Umbilical cord (tissue), 1 donor: ENCODE measurements at regions not wholly inside any gene's neighbourhood (a gene's known extent, or its start where the extent isn't known, plus 50 kb on each side); places are given as distances from the start of the nearest gene placed in this dataset.
"Not testable (repeated sequence)": the region's sequence is repeated elsewhere in the genome, so short reads cannot be mapped to it uniquely, and the experiment has no call there.

ENCODE experiments used
- DNase-seq: peaks from one replicate; pipeline ENCODE4 v3.0.0-alpha.2; 2015; ENCODE audit warnings: low spot score

- no peak for DNase-seq
These were observed 369.2 kb downstream of the OSTF1 start for GRCh38 chr9:75457474-75458011.

GRCh38 chr9:75459311-75459710 lies 371.0 kb downstream of the OSTF1 start:
- not testable (repeated sequence) for DNase-seq

- DNase-seq = no peak
These were observed 372.9 kb downstream of the OSTF1 start for GRCh38 chr9:75461183-75461582.

- no peak for DNase-seq
These were observed 374.6 kb downstream of the OSTF1 start for GRCh38 chr9:75462866-75463265.

GRCh38 chr9:75463871-75464270 lies 375.6 kb downstream of the OSTF1 start:
- no peak for DNase-seq

- no peak for DNase-seq
These were observed 376.4 kb downstream of the OSTF1 start for GRCh38 chr9:75464726-75465125.

- no peak for DNase-seq
These were observed 378.8 kb downstream of the OSTF1 start for GRCh38 chr9:75467142-75467541.

GRCh38 chr9:75471549-75472114 lies 383.3 kb downstream of the OSTF1 start:
- no peak for DNase-seq

GRCh38 chr9:75482566-75482965 lies 394.3 kb downstream of the OSTF1 start:
- DNase-seq = no peak

GRCh38 chr9:75483636-75484035 lies 395.3 kb downstream of the OSTF1 start:
- no peak for DNase-seq

GRCh38 chr9:75487856-75488718 lies 399.8 kb downstream of the OSTF1 start:
- no peak for DNase-seq

- no peak for DNase-seq
These were observed 400.4 kb downstream of the OSTF1 start for GRCh38 chr9:75488719-75489110.

- no peak for DNase-seq
These were observed 400.1 kb upstream of the PCSK5 start for GRCh38 chr9:75490326-75490725.

GRCh38 chr9:75491533-75491932 lies 398.9 kb upstream of the PCSK5 start:
- no peak for DNase-seq

GRCh38 chr9:75499812-75500211 lies 390.7 kb upstream of the PCSK5 start:
- peak; percentile 24 for DNase-seq

- DNase-seq = no peak
These were observed 390.0 kb upstream of the PCSK5 start for GRCh38 chr9:75500479-75500878.

- DNase-seq = not testable (repeated sequence)
These were observed 389.5 kb upstream of the PCSK5 start for GRCh38 chr9:75500940-75501339.

GRCh38 chr9:75504721-75505120 lies 385.8 kb upstream of the PCSK5 start:
- DNase-seq = peak; percentile 34

- DNase-seq = no peak
These were observed 384.8 kb upstream of the PCSK5 start for GRCh38 chr9:75505654-75506053.

- no peak for DNase-seq
These were observed 361.0 kb upstream of the PCSK5 start for GRCh38 chr9:75529463-75529862.

- no peak for DNase-seq
These were observed 358.9 kb upstream of the PCSK5 start for GRCh38 chr9:75531588-75531987.

- no peak for DNase-seq
These were observed 358.0 kb upstream of the PCSK5 start for GRCh38 chr9:75532233-75533050.
